K562 (cell line): ENCODE measurements at regions not wholly inside any gene's neighbourhood (a gene's known extent, or its start where the extent isn't known, plus 50 kb on each side); places are given as distances from the start of the nearest gene placed in this dataset.

Source experiments
- ETV5 ChIP-seq: sonication (generic); formaldehyde crosslinking; IDR thresholded peaks from 2 replicates; pipeline ENCODE4 v1.4.0; 2020; ENCODE audit warnings: low read depth, mild to moderate bottlenecking, missing genetic modification reagents
- NR1H2 ChIP-seq: sonication (generic); formaldehyde crosslinking; IDR thresholded peaks from 2 replicates; pipeline ENCODE4 v1.4.0; 2020; ENCODE audit warnings: mild to moderate bottlenecking, missing genetic modification reagents
- NUFIP1 ChIP-seq: fragments of 450-650 bp; IDR thresholded peaks from 2 replicates; pipeline ENCODE4 v1.6.1; 2018; ENCODE audit not compliant: partially characterized antibody
- SPI1 ChIP-seq: IDR thresholded peaks from 2 replicates; pipeline ENCODE4 v1.6.1; 2011; ENCODE audit warnings: low read depth, low read length, control low read depth, borderline replicate concordance
- TF ChIP-seq, protein P1 (sequence below), 2 experiments: fragments of 450-650 bp; formaldehyde crosslinking in 1 of 2; IDR thresholded peaks; 2 replicates each; pipeline versions ENCODE4 v1.4.0 to v1.6.1; 2014 to 2020; ENCODE audit warnings: mild to moderate bottlenecking in 2 of 2, borderline replicate concordance in 1 of 2, low read depth in 1 of 2

GRCh38 chr15:79595995-79596622 is 164.0 kb downstream of the MINAR1 start (continued):
- TF ChIP-seq, protein P1, sequence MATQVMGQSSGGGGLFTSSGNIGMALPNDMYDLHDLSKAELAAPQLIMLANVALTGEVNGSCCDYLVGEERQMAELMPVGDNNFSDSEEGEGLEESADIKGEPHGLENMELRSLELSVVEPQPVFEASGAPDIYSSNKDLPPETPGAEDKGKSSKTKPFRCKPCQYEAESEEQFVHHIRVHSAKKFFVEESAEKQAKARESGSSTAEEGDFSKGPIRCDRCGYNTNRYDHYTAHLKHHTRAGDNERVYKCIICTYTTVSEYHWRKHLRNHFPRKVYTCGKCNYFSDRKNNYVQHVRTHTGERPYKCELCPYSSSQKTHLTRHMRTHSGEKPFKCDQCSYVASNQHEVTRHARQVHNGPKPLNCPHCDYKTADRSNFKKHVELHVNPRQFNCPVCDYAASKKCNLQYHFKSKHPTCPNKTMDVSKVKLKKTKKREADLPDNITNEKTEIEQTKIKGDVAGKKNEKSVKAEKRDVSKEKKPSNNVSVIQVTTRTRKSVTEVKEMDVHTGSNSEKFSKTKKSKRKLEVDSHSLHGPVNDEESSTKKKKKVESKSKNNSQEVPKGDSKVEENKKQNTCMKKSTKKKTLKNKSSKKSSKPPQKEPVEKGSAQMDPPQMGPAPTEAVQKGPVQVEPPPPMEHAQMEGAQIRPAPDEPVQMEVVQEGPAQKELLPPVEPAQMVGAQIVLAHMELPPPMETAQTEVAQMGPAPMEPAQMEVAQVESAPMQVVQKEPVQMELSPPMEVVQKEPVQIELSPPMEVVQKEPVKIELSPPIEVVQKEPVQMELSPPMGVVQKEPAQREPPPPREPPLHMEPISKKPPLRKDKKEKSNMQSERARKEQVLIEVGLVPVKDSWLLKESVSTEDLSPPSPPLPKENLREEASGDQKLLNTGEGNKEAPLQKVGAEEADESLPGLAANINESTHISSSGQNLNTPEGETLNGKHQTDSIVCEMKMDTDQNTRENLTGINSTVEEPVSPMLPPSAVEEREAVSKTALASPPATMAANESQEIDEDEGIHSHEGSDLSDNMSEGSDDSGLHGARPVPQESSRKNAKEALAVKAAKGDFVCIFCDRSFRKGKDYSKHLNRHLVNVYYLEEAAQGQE (IDR thresholded peaks at IDR 0.05; ENCODE audit: borderline replicate concordance), result peak; percentile 89
- TF ChIP-seq, protein P1 (CRISPR knock-in tag; IDR thresholded peaks at IDR 0.05; ENCODE audit: low read depth), result no peak
- TF ChIP-seq NUFIP1 (no peak), NR1H2 (no peak), ETV5 (no peak), SPI1 (no peak)
- TF ChIP-seq, all 486 proteins: peak for 39
